ELF-1 (cell line): ENCODE measurements at regions not wholly inside any gene's neighbourhood (a gene's known extent, or its start where the extent isn't known, plus 50 kb on each side); places are given as distances from the start of the nearest gene placed in this dataset.
"Not testable (repeated sequence)": the region's sequence is repeated elsewhere in the genome, so short reads cannot be mapped to it uniquely, and the experiment has no call there.

ENCODE experiments used
- DNase-seq: peaks from one replicate; pipeline ENCODE4 v3.0.0-alpha.2; 2016; ENCODE audit warnings: low read depth, low spot score

- DNase-seq: no peak
Measured at GRCh38 chr17:54191261-54191660, 368.5 kb downstream of the KIF2B start.

- DNase-seq: no peak
Measured at GRCh38 chr17:54194268-54194667, 371.5 kb downstream of the KIF2B start.

- no peak for DNase-seq
Measured at GRCh38 chr17:54196751-54197150, 374.0 kb downstream of the KIF2B start.

- not testable (repeated sequence) for DNase-seq
Measured at GRCh38 chr17:54201380-54201779, 378.7 kb downstream of the KIF2B start.

GRCh38 chr17:54220829-54221228 is 398.1 kb downstream of the KIF2B start:
- no peak for DNase-seq

GRCh38 chr17:54221499-54221898 is 398.8 kb downstream of the KIF2B start:
- DNase-seq: no peak

GRCh38 chr17:54235571-54235970 is 412.8 kb downstream of the KIF2B start:
- DNase-seq: no peak

- DNase-seq: no peak
Measured at GRCh38 chr17:54237911-54238515, 415.3 kb downstream of the KIF2B start.

- DNase-seq: no peak
Measured at GRCh38 chr17:54239291-54239690, 416.6 kb downstream of the KIF2B start.

GRCh38 chr17:54255696-54256095 is 433.0 kb downstream of the KIF2B start:
- no peak for DNase-seq

- peak; percentile 18 for DNase-seq
Measured at GRCh38 chr17:54256401-54256929, 433.7 kb downstream of the KIF2B start.

- DNase-seq: no peak
Measured at GRCh38 chr17:54257440-54257839, 434.7 kb downstream of the KIF2B start.

- DNase-seq: no peak
Measured at GRCh38 chr17:54259476-54259875, 436.7 kb downstream of the KIF2B start.

GRCh38 chr17:54261465-54261864 is 438.7 kb downstream of the KIF2B start:
- DNase-seq: no peak

- no peak for DNase-seq
Measured at GRCh38 chr17:54269881-54270280, 447.2 kb downstream of the KIF2B start.

- no peak for DNase-seq
Measured at GRCh38 chr17:54270499-54270898, 447.8 kb downstream of the KIF2B start.

GRCh38 chr17:54277868-54278267 is 455.1 kb downstream of the KIF2B start:
- DNase-seq: no peak

GRCh38 chr17:54280741-54281140 is 458.0 kb downstream of the KIF2B start:
- no peak for DNase-seq

- DNase-seq: no peak
Measured at GRCh38 chr17:54282886-54283285, 460.2 kb downstream of the KIF2B start.

GRCh38 chr17:54307351-54307750 is 484.6 kb downstream of the KIF2B start:
- DNase-seq: no peak

GRCh38 chr17:54324813-54325212 is 502.1 kb downstream of the KIF2B start:
- no peak for DNase-seq

- DNase-seq: no peak
Measured at GRCh38 chr17:54339731-54340130, 517.0 kb downstream of the KIF2B start.

- DNase-seq: no peak
Measured at GRCh38 chr17:54347495-54347894, 524.8 kb downstream of the KIF2B start.

GRCh38 chr17:54348234-54348633 is 525.5 kb downstream of the KIF2B start:
- no peak for DNase-seq
